ENCODE measurements at regions not wholly inside any gene's neighbourhood (a gene's known extent, or its start where the extent isn't known, plus 50 kb on each side); places are given as distances from the start of the nearest gene placed in this dataset.

- BruUV-seq (replicated peaks): no TSS peak
- CTCF ChIA-PET: no interaction called here
- Histone ChIP-seq H3K36me3 (ENCODE audit: low read depth, low read length) (no peaks in the 10 kb centered on the region), H3K4me3 (ENCODE audit: low read length) (no peak overlapping the region), H3K27ac (ENCODE audit: low read length) (no peak overlapping the region), H3F3A (ENCODE audit: low read length, unreplicated experiment) (no peaks in the 10 kb centered on the region), H4K20me1 (ENCODE audit: low read length) (no peaks in the 10 kb centered on the region), H3K27me3 (ENCODE audit: low read length) (no peaks in the 10 kb centered on the region), H3K4me2 (ENCODE audit: low read length) (no peak overlapping the region), H3K9me2 (replicated peaks; ENCODE audit: low read length) (no peaks in the 10 kb centered on the region), H3K79me2 (ENCODE audit: low read length) (no peaks in the 10 kb centered on the region), H2AFZ (ENCODE audit: low read length) (no peak overlapping the region), H3K4me1 (ENCODE audit: insufficient read depth, low read length) (no peaks in the 10 kb centered on the region), H3K9ac (ENCODE audit: low read length) (no peak overlapping the region), H3K9me3 (ENCODE audit: low read length) (no peaks in the 10 kb centered on the region)
- TF ChIP-seq EZH2phosphoT487 (IDR thresholded peaks at IDR 0.05; ENCODE audit: borderline replicate concordance, low read length) (no peak), CTCF (conservative IDR thresholded peaks at IDR 0.05; ENCODE audit: low read depth, low read length) (no peak), EZH2 (IDR thresholded peaks at IDR 0.05; ENCODE audit: low read length, unreplicated experiment) (no peak)
- no peak for ATAC-seq
- intact Hi-C loops (cut with micrococcal nuclease): no loop called here
- no peak for DNase-seq
- POLR2A ChIA-PET (ENCODE audit: unreplicated experiment): no interaction called here
These were observed 315.2 kb upstream of the MTPN start for GRCh38 chr7:136292365-136292764.

- DNase-seq (no peak), ATAC-seq (no peak)
- Histone ChIP-seq H3K9me3 (ENCODE audit: low read length) (no peaks in the 10 kb centered on the region), H3K27me3 (ENCODE audit: low read length) (no peaks in the 10 kb centered on the region), H4K20me1 (ENCODE audit: low read length) (no peaks in the 10 kb centered on the region), H3K9me2 (replicated peaks; ENCODE audit: low read length) (no peaks in the 10 kb centered on the region), H3K79me2 (ENCODE audit: low read length) (no peaks in the 10 kb centered on the region), H3F3A (ENCODE audit: low read length, unreplicated experiment) (no peaks in the 10 kb centered on the region), H3K4me2 (ENCODE audit: low read length) (no peak overlapping the region), H2AFZ (ENCODE audit: low read length) (no peak overlapping the region), H3K4me1 (ENCODE audit: insufficient read depth, low read length) (no peaks in the 10 kb centered on the region), H3K4me3 (ENCODE audit: low read length) (no peak overlapping the region), H3K27ac (ENCODE audit: low read length) (no peak overlapping the region), H3K9ac (ENCODE audit: low read length) (no peak overlapping the region), H3K36me3 (ENCODE audit: low read depth, low read length) (no peaks in the 10 kb centered on the region)
- POLR2A ChIA-PET (ENCODE audit: unreplicated experiment): no interaction called here
- BruUV-seq (replicated peaks): no TSS peak
- intact Hi-C loops (cut with micrococcal nuclease): no loop called here
- CTCF ChIA-PET: no interaction called here
- TF ChIP-seq EZH2 (IDR thresholded peaks at IDR 0.05; ENCODE audit: low read length, unreplicated experiment): no peak
- no peak for TF ChIP-seq CTCF (conservative IDR thresholded peaks at IDR 0.05; ENCODE audit: low read depth, low read length)
- TF ChIP-seq EZH2phosphoT487 (IDR thresholded peaks at IDR 0.05; ENCODE audit: borderline replicate concordance, low read length): no peak
These were observed 313.2 kb upstream of the MTPN start for GRCh38 chr7:136290351-136290750.

GRCh38 chr7:136278057-136278456 lies 300.9 kb upstream of the MTPN start:
- DNase-seq (no peak), ATAC-seq (no peak)
- Histone ChIP-seq H3K4me2 (ENCODE audit: low read length) (no peak overlapping the region), H3K36me3 (ENCODE audit: low read depth, low read length) (no peaks in the 10 kb centered on the region), H3K4me3 (ENCODE audit: low read length) (no peak overlapping the region), H3K4me1 (ENCODE audit: insufficient read depth, low read length) (no peaks in the 10 kb centered on the region), H2AFZ (ENCODE audit: low read length) (no peak overlapping the region), H4K20me1 (ENCODE audit: low read length) (no peaks in the 10 kb centered on the region), H3K9me3 (ENCODE audit: low read length) (no peaks in the 10 kb centered on the region), H3F3A (ENCODE audit: low read length, unreplicated experiment) (no peaks in the 10 kb centered on the region), H3K9me2 (replicated peaks; ENCODE audit: low read length) (no peaks in the 10 kb centered on the region), H3K9ac (ENCODE audit: low read length) (no peak overlapping the region), H3K27me3 (ENCODE audit: low read length) (0 out of 2 replicates have a peak, but pooled peaks cover 13% of the 10 kb centered on the region), H3K79me2 (ENCODE audit: low read length) (no peaks in the 10 kb centered on the region), H3K27ac (ENCODE audit: low read length) (no peak overlapping the region)
- intact Hi-C loops (cut with micrococcal nuclease): no loop called here
- TF ChIP-seq EZH2phosphoT487 (IDR thresholded peaks at IDR 0.05; ENCODE audit: borderline replicate concordance, low read length) (no peak), CTCF (conservative IDR thresholded peaks at IDR 0.05; ENCODE audit: low read depth, low read length) (no peak), EZH2 (IDR thresholded peaks at IDR 0.05; ENCODE audit: low read length, unreplicated experiment) (no peak)
- ChIA-PET POLR2A (ENCODE audit: unreplicated experiment) (no interaction called here), CTCF (no interaction called here)
- no TSS peak for BruUV-seq (replicated peaks)
